IPS-18c (cell line): ENCODE measurements at regions not wholly inside any gene's neighbourhood (a gene's known extent, or its start where the extent isn't known, plus 50 kb on each side); places are given as distances from the start of the nearest gene placed in this dataset.

Experiments used
- H3K4me3 ChIP-seq: 2 replicates; pipeline ENCODE4 v1.7.0; 2013; ENCODE audit warnings: low read depth, mild to moderate bottlenecking, low read length, moderate library complexity; ENCODE audit not compliant: insufficient read depth
- H3K9me3 ChIP-seq: one replicate; pipeline ENCODE4 v1.6.1; 2013; ENCODE audit warnings: mild to moderate bottlenecking, low read length, moderate library complexity; ENCODE audit not compliant: control insufficient read depth, insufficient read depth

DNA sequence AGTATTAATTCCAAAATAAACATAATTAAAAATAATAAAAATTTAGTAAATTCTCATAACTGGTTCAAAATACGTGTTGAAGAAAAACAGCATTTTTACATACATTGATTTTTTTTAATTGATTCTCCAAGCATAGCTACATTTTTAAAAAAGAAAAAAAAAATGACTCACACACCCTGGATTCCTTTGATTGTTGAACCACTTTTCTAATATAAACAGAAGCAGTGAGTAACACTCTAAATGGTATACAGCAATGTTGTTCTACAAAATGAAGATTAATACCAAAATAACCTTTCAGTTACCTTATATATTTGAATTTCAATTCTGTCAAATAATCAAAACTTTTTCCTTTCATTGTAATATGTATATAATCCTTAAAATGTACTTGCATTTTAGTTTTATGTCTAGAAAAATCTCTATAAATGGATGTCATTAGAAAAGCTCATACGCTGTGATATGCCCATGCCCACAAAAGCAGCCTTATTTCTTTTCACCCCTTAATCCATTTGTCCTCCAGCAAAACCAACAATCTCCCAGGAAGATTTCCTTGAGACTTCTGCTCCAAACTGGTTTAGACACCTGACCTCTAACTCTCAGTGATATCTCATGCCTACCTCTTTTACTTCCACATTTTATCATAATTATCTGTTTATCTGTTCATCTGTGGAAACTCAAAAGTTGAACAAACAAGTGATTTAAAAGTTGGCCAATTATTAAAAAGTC, 246.4 kb upstream of the NR5A2 start:
- no peak overlapping the region for H3K4me3 ChIP-seq
- H3K9me3 ChIP-seq: no peaks in the 10 kb centered on the region

GRCh38 chr1:199784138-199784895, 243.2 kb upstream of the NR5A2 start:
- no peak overlapping the region for H3K4me3 ChIP-seq
- no peaks in the 10 kb centered on the region for H3K9me3 ChIP-seq

DNA sequence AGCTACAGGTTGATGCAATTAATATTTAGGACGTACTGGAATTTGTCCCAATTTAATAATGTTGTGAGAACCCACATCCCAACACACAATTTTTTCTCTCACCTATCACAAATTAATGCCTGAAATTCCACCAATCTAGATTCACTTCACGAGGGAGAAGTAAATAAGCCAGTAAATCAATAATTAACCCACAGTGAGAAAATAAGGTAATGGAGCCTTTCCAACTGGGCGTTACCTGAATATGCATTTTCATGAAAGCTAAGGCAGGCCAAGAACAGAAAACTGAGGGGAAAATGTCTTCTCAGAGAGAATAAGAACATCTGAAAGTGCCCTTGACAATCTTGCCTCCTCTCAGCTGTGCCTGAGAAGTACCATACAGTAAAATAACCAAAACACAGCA, 240.8 kb upstream of the NR5A2 start:
- Histone ChIP-seq H3K9me3 (no peaks in the 10 kb centered on the region), H3K4me3 (no peak overlapping the region)

DNA sequence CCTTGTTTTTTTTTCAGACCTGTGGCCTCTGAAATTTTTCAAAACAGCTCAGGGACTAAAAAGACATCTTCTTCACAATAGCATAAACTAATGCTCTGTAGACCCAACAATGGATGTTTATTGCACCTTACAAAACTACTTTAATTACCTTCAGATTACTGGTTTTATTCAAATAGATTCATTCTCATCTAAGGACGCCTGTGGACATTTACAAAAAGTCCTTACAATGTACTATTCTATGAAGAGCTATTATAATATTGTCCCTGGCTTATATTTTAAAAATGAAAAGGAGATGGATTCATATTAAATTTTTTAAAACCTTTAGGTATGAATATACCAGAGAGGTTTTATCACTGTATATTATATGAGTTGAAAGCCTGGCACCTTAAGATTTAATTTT, 238.4 kb upstream of the NR5A2 start:
- Histone ChIP-seq H3K4me3 (no peak overlapping the region), H3K9me3 (no peaks in the 10 kb centered on the region)

DNA sequence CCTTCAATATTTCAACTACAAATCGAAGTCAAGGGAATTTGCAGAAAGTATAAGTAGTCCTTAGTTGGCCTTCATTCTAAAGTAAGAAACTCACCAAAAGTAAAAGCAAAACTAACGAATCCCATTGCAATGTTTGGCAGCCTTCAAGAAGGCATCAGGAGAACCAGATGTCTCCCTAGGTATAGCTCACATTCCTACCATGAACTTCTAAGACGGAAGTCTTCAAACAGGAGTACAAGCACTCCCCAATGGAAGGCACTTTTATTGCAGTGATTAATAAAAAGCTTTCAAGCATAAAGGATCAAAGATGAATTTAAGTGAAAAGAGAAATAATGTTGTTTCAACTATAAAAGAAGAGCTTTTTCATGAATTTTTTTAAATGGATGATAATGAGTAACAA, 236.0 kb upstream of the NR5A2 start:
- H3K9me3 ChIP-seq: no peaks in the 10 kb centered on the region
- no peak overlapping the region for H3K4me3 ChIP-seq

DNA sequence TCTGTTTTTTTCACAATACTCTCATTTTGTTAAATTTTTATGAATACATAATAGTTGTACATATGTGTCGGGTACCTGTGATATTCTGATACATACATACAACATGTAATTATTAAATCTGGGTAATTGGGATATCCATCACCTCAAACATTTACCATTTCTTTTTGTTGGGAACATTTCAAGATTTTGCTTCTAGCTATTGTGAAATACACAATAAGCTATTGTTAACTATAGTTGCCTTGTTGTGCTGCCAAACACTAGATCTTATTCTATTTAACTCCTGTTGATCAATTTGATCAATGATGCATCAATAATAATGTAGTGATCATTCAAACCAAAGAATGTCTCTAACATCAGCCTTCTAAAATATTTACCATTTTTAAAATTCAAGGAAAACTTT, 234.6 kb upstream of the NR5A2 start:
- no peak overlapping the region for H3K4me3 ChIP-seq
- no peaks in the 10 kb centered on the region for H3K9me3 ChIP-seq

GRCh38 chr1:199794105-199794863, 233.2 kb upstream of the NR5A2 start:
- H3K9me3 ChIP-seq: no peaks in the 10 kb centered on the region
- no peak overlapping the region for H3K4me3 ChIP-seq

DNA sequence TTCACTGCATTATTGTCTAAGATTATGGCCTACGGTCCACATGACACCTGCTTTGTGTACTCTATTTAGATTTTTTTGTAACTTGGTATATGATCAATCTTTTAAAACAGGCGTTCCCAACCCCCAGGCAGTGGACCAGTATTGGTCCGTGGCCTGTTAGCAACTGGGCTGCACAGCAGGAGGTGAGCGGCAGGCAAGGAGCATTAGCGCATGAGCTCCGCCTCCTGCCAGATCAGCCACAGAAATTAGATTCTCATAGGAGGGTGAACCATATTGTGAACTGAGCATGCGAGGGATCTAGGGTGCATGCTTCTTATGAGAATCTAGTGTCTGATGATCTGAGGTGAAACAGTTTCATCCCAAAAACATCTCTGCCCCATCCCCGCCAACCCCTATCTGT, 228.4 kb upstream of the NR5A2 start:
- Histone ChIP-seq H3K9me3 (no peaks in the 10 kb centered on the region), H3K4me3 (no peak overlapping the region)

GRCh38 chr1:199804526-199804925, 223.0 kb upstream of the NR5A2 start:
- Histone ChIP-seq H3K4me3 (no peak overlapping the region), H3K9me3 (no peaks in the 10 kb centered on the region)

DNA sequence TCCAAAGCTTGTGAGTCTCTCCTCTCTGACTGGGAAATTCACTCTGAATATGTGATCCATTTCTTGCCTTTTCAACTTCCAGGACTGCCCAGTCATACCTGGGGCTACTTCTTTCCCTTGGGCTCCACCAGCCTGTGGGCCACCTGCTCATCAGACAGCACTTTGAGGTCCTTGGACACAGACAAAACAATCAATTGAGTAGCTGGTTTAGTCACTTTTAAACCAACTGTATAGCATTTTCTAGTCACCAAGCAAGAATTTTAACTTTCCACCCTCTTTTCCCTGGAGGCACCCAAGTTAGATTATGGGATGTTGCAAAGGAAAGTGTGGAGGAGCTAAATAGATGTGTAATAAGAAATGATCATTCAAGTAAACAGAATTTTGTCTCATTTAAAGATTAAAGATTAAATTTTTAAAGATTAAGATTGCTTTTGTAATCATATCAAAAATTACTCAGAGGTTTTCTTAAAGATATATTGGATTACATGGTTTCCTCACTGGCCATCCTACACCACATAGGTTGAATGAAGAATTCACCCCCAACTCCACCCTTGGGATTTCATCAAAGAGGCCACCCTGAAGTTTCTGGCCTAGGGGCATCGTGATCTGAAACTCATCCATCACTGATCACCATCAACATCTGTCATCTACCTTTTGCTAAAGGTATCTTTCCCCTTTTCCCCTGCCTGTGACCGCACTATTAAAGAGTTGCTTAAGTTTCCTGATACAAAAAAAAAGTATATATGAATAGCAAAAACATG, 219.2 kb upstream of the NR5A2 start:
- Histone ChIP-seq H3K4me3 (no peak overlapping the region), H3K9me3 (no peaks in the 10 kb centered on the region)

- Histone ChIP-seq H3K4me3 (no peak overlapping the region), H3K9me3 (no peaks in the 10 kb centered on the region)
Measured at GRCh38 chr1:199809311-199809710, 218.2 kb upstream of the NR5A2 start.

DNA sequence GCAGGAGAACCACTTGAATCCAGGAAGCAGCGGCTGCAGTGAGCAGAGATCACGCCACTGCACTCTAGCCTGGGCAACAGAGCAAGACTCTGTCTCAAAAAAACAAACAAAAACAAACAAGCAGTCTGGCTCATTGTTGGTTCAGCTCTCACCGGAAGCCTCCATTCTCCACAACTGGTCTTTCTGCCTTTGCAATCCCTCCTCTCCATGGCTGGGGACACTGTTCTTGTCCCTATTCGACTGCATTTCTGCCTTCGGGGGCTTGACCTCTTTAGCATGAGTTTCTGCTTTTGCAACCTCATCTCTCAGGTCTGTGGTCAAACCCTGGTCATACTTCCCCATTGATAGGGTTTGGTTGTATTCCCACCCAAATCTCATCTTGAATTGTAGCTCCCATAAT, 216.3 kb upstream of the NR5A2 start:
- Histone ChIP-seq H3K9me3 (no peaks in the 10 kb centered on the region), H3K4me3 (no peak overlapping the region)

DNA sequence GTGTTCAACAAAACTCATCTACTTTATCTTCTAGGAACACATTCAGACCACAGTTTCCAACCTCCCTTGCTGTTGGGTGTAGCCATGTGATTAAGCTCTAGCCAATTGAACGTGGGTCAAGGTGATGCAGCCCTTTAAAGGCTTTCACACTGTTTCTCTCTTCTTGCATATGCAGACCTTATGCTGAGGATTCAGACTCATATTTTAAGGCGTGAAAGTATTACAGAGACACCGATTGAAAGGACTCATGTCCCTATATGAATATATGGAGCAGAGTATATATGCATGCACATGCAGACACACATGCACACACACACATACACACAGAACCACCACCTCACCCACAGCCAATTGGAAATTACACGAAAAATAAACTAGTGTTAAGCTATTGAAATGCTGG, 214.3 kb upstream of the NR5A2 start:
- Histone ChIP-seq H3K9me3 (no peaks in the 10 kb centered on the region), H3K4me3 (no peak overlapping the region)

DNA sequence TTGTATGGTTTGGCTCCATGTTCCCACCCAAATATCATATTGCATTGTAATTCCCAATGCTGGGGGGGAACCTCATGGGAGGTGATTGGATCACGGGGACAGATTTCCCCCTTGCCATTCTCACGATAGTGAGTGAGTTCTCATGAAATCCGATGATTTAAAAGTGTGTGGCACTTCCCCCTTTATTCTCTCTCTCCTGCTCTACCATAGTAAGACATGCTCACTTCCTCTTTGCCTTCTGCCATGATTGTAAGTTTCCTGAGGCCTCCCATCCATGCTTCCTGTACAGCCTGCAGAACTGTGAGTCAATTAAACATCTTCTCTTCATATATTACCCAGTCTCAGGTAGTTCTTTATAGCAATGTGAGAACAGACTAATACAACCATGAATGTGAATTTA, 211.6 kb upstream of the NR5A2 start:
- Histone ChIP-seq H3K4me3 (no peak overlapping the region), H3K9me3 (no peaks in the 10 kb centered on the region)

GRCh38 chr1:199817266-199817665, 210.2 kb upstream of the NR5A2 start:
- no peak overlapping the region for H3K4me3 ChIP-seq

DNA sequence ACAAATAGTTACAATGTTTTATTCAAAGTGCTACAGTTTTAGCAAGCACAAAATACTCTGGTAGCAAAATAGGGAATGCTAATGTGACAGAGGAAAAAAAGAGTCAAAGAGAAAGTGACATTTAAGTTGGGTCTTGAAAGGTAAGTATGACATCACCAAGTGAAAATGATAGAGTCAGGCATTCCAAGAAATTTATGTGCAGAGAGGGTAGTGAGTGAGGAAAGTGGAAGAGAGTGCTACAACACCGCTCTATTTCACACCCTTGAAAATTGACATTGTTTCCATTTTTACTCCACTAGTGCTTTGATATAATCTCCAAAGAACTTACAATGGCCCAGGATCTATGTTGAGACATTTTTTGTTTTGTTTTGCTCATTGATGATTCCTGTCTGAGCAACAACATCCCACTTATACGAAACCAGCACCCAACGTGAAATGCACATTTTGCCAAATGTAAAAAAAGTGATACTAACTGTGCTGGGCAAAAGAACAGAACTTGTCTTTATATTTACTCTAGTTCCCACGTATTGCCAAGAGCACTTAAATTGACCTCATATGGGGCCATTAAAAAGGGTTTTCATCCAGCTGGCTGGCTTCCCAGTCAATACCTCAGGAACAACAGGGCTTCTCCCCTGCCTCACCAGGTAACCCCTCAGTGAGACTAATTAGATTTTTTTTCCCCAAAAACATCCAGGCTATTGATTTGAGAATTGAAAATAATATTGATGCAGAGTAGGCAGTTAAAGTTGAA, 206.3 kb upstream of the NR5A2 start:
- Histone ChIP-seq H3K9me3 (no peaks in the 10 kb centered on the region), H3K4me3 (no peak overlapping the region)

More at GRCh38 chr1:199817266-199817665, 210.2 kb upstream of the NR5A2 start:
- H3K9me3 ChIP-seq: no peaks in the 10 kb centered on the region

GRCh38 chr1:199832451-199832850, 195.1 kb upstream of the NR5A2 start:
- H3K4me3 ChIP-seq: no peak overlapping the region

More at GRCh38 chr1:199832451-199832850, 195.1 kb upstream of the NR5A2 start:
- no peaks in the 10 kb centered on the region for H3K9me3 ChIP-seq
